MCF 10A (cell line): ENCODE measurements at regions not wholly inside any gene's neighbourhood (a gene's known extent, or its start where the extent isn't known, plus 50 kb on each side); places are given as distances from the start of the nearest gene placed in this dataset.
A peak's percentile ranks its signal among the peaks of the same experiment; 100 is the strongest.

Experiments
- BruUV-seq: library from RNA; stranded (reverse); fragments of 400-500 nt; replicated peaks from 2 replicates; lab custom pipeline; 2021; lab: Mats Ljungman, UMichigan
- CTCF ChIA-PET: fragments of 300-600 bp; sonication (Branson Sonifier 250); formaldehyde crosslinking; extraction: SDS; loops from one replicate; lab custom pipeline; 2021; ENCODE audit warnings: antibody characterized with exemption, inconsistent platforms; lab: Yijun Ruan, JAX
- POLR2A ChIA-PET: fragments of 300-600, 350-650 bp; sonication (Branson Sonifier 250); formaldehyde crosslinking; extraction: SDS; loops from one replicate; lab custom pipeline; 2020; ENCODE audit warnings: antibody characterized with exemption, inconsistent platforms; lab: Yijun Ruan, JAX
- DNase-seq: peaks from one replicate; pipeline ENCODE4 v3.0.0-alpha.2; 2018; ENCODE audit not compliant: unreplicated experiment
- H3K27ac Mint-ChIP-seq: one replicate; pipeline ENCODE4 v1.8.0; 2022; ENCODE audit warnings: mild to moderate bottlenecking, low read depth, mixed read lengths; ENCODE audit not compliant: unreplicated experiment
- H3K27me3 Mint-ChIP-seq: one replicate; pipeline ENCODE4 v1.8.0; 2022; ENCODE audit warnings: mixed read lengths; ENCODE audit not compliant: insufficient read depth, unreplicated experiment
- H3K36me3 Mint-ChIP-seq: one replicate; pipeline ENCODE4 v1.8.0; 2022; ENCODE audit warnings: mild to moderate bottlenecking, moderate library complexity, mixed read lengths; ENCODE audit not compliant: insufficient read depth, unreplicated experiment
- H3K4me1 Mint-ChIP-seq: one replicate; pipeline ENCODE4 v1.8.0; 2022; ENCODE audit warnings: mixed read lengths; ENCODE audit not compliant: insufficient read depth, unreplicated experiment
- H3K4me3 Mint-ChIP-seq: one replicate; pipeline ENCODE4 v1.8.0; 2022; ENCODE audit warnings: mild to moderate bottlenecking, moderate library complexity, mixed read lengths; ENCODE audit not compliant: unreplicated experiment
- H3K9me3 Mint-ChIP-seq: one replicate; pipeline ENCODE4 v1.8.0; 2022; ENCODE audit warnings: mixed read lengths; ENCODE audit not compliant: unreplicated experiment
- intact Hi-C: fragments of 100-400 bp; cut with micrococcal nuclease; formaldehyde crosslinking; loops from 2 replicates; pipeline ENCODE4 v1.14.1; 2022
- TF ChIP-seq, protein P1 (sequence below): fragments of 200-600 bp; IDR thresholded peaks from one replicate; pipeline ENCODE4 v1.8.0; 2022; ENCODE audit warnings: antibody characterized with exemption, mild to moderate bottlenecking; ENCODE audit not compliant: unreplicated experiment

DNA sequence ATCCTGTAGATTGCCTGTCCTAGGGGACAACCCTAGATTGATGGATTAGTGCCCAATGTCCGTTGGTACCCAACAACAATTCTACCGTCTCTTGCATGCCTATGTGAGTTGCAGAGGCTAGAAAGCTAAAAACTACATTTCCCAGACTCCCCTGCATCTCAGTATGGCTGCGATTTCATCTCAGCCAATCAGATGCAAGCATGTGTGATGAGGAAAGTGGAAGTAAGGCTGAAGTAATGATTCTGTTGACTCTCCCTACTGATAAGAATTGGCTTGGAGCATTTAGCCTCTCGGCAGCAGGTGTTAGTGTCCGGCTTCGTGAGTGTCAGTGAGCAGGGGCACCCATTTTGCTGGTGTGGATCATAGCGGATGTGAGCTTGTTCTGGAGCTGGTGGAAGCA, 171.9 kb downstream of the FGFR2 start:
- no peak overlapping the region for H3K4me3 Mint-ChIP-seq
- CTCF ChIA-PET = no interaction called here
- H3K36me3 Mint-ChIP-seq = no peaks in the 10 kb centered on the region

More for the DNA sequence above, 171.9 kb downstream of the FGFR2 start:
- Mint-ChIP-seq H3K9me3 (no peaks in the 10 kb centered on the region), H3K27ac (no peak overlapping the region), H3K27me3 (no peaks in the 10 kb centered on the region), H3K4me1 (no peaks in the 10 kb centered on the region)
- POLR2A ChIA-PET = no interaction called here
- no TSS peak for BruUV-seq
- intact Hi-C loops = no loop called here
- peak; percentile 13 for DNase-seq
- TF ChIP-seq, protein P1, sequence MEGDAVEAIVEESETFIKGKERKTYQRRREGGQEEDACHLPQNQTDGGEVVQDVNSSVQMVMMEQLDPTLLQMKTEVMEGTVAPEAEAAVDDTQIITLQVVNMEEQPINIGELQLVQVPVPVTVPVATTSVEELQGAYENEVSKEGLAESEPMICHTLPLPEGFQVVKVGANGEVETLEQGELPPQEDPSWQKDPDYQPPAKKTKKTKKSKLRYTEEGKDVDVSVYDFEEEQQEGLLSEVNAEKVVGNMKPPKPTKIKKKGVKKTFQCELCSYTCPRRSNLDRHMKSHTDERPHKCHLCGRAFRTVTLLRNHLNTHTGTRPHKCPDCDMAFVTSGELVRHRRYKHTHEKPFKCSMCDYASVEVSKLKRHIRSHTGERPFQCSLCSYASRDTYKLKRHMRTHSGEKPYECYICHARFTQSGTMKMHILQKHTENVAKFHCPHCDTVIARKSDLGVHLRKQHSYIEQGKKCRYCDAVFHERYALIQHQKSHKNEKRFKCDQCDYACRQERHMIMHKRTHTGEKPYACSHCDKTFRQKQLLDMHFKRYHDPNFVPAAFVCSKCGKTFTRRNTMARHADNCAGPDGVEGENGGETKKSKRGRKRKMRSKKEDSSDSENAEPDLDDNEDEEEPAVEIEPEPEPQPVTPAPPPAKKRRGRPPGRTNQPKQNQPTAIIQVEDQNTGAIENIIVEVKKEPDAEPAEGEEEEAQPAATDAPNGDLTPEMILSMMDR = no peak
